HCT116 (cell line): ENCODE measurements at regions not wholly inside any gene's neighbourhood (a gene's known extent, or its start where the extent isn't known, plus 50 kb on each side); places are given as distances from the start of the nearest gene placed in this dataset.

ENCODE experiments used
- ATAC-seq: fragments of 200-7000 bp; cut with Tn5 transposase; 2 replicates; pipeline ENCODE4 v1.9.1; 2020; ENCODE audit warnings: mild to moderate bottlenecking, moderate library complexity
- BruUV-seq: library from RNA; stranded (reverse); fragments of 400-500 nt; replicated peaks from 2 replicates; lab custom pipeline; 2021; lab: Mats Ljungman, UMichigan
- CTCF ChIA-PET: fragments of 300-600 bp; sonication (Branson Sonifier 250); formaldehyde crosslinking; loops from one replicate; lab custom pipeline; 2021; ENCODE audit warnings: antibody characterized with exemption; lab: Charles Lee
- POLR2A ChIA-PET: fragments of 300-600, 350-600 bp; sonication (Branson Sonifier 250); formaldehyde crosslinking; loops from one replicate; lab custom pipeline; 2021; ENCODE audit warnings: antibody characterized with exemption; lab: Charles Lee
- RAD21 ChIA-PET, 2 experiments: fragments of 300-600 bp; sonication (Branson Sonifier 250); formaldehyde crosslinking; loops; one replicate each; lab custom pipeline; 2023; ENCODE audit warnings: low total read pairs in 2 of 2; ENCODE audit not compliant: uncharacterized antibody in 2 of 2, unreplicated experiment in 2 of 2, low non-redundant PET in 1 of 2; lab: Charles Lee
- DNase-seq: peaks from one replicate; pipeline ENCODE4 v3.0.0-alpha.2; 2010; ENCODE audit warnings: low read depth, low spot score
- H2AFZ ChIP-seq: fragments of 200-600 bp; shearing (Covaris generic), sonication (generic); 2 replicates; pipeline ENCODE4 v1.6.1; 2017; ENCODE audit warnings: low read depth, mixed run types, mixed read lengths, antibody characterized with exemption, low read length; ENCODE audit not compliant: poor library complexity, severe bottlenecking
- H3K27ac ChIP-seq: 2 replicates; pipeline ENCODE4 v1.5.1; 2012; ENCODE audit warnings: low read depth, low read length
- H3K27me3 ChIP-seq: fragments of 200-600 bp; sonication (generic); 2 replicates; pipeline ENCODE4 v1.6.1; 2016; ENCODE audit warnings: mixed run types, low read length, mixed read lengths; ENCODE audit not compliant: insufficient read depth
- H3K36me3 ChIP-seq, 2 experiments: fragments of 200-500 bp in 1 of 2; fragments of 200-600 bp in 1 of 2; sonication (Bioruptor generic) in 1 of 2; sonication (generic) in 1 of 2; 2 replicates each; pipeline versions ENCODE4 v1.5.1 to v1.6.1; 2014 to 2016; ENCODE audit warnings: low read length in 2 of 2, inconsistent platforms in 1 of 2, mixed read lengths in 1 of 2, mixed run types in 1 of 2; ENCODE audit not compliant: insufficient read depth in 2 of 2, control insufficient read depth in 1 of 2
- H3K4me1 ChIP-seq, 2 experiments: fragments of 200-600 bp in 1 of 2; sonication (generic) in 1 of 2; 2 replicates each; pipeline versions ENCODE4 v1.5.1 to v1.6.1; 2012 to 2017; ENCODE audit warnings: low read length in 2 of 2, inconsistent platforms in 1 of 2, mild to moderate bottlenecking in 1 of 2, mixed read lengths in 1 of 2, mixed run types in 1 of 2, moderate library complexity in 1 of 2; ENCODE audit not compliant: insufficient read depth in 2 of 2, control insufficient read depth in 1 of 2
- H3K4me2 ChIP-seq: fragments of 200-600 bp; sonication (generic); 2 replicates; pipeline ENCODE4 v1.6.1; 2017; ENCODE audit warnings: mixed run types, low read length, mixed read lengths
- H3K4me3 ChIP-seq, 2 experiments: fragments of 200-600 bp in 1 of 2; sonication (generic) in 1 of 2; replicated peaks in 1 of 2; 2 replicates each; pipeline ENCODE4 v1.5.1; 2011 to 2016; ENCODE audit warnings: low read length in 2 of 2, control low read depth in 1 of 2, low read depth in 1 of 2, mild to moderate bottlenecking in 1 of 2, mixed read lengths in 1 of 2, mixed run types in 1 of 2
- H3K79me2 ChIP-seq: fragments of 200-600 bp; sonication (generic); 2 replicates; pipeline ENCODE4 v1.6.1; 2017; ENCODE audit warnings: mild to moderate bottlenecking, mixed run types, low read length, moderate library complexity, mixed read lengths; ENCODE audit not compliant: insufficient read depth
- H3K9ac ChIP-seq: fragments of 200-600 bp; sonication (generic); 2 replicates; pipeline ENCODE4 v1.6.1; 2016; ENCODE audit warnings: low read length, mixed read lengths
- H3K9me2 ChIP-seq: fragments of 200-600 bp; sonication (generic), shearing (Covaris generic); 2 replicates; pipeline ENCODE4 v1.6.1; 2017; ENCODE audit warnings: mixed run types, mild to moderate bottlenecking, moderate library complexity; ENCODE audit not compliant: insufficient read depth
- H3K9me3 ChIP-seq, 2 experiments: fragments of 200-500 bp in 1 of 2; fragments of 200-600 bp in 1 of 2; sonication (Bioruptor generic) in 1 of 2; sonication (generic) in 1 of 2; 2 replicates each; pipeline ENCODE4 v1.6.1; 2014 to 2017; ENCODE audit warnings: low read length in 2 of 2, mixed read lengths in 2 of 2, inconsistent platforms in 1 of 2, low read depth in 1 of 2, mild to moderate bottlenecking in 1 of 2, mixed run types in 1 of 2, moderate library complexity in 1 of 2; ENCODE audit not compliant: control insufficient read depth in 1 of 2, insufficient read depth in 1 of 2
- H4K20me1 ChIP-seq: fragments of 200-600 bp; sonication (generic), shearing (Covaris generic); 2 replicates; pipeline ENCODE4 v1.6.1; 2017; ENCODE audit warnings: mixed run types, mild to moderate bottlenecking, moderate library complexity; ENCODE audit not compliant: insufficient read depth
- CBX3 ChIP-seq: IDR thresholded peaks from 2 replicates; pipeline ENCODE4 v1.6.1; 2012; ENCODE audit warnings: low read depth
- CEBPB ChIP-seq: IDR thresholded peaks from 2 replicates; pipeline ENCODE4 v1.6.1; 2012; ENCODE audit warnings: low read depth
- FOSL1 ChIP-seq: IDR thresholded peaks from 2 replicates; pipeline ENCODE4 v1.6.1; 2012; ENCODE audit warnings: low read depth
- RAD21 ChIP-seq: IDR thresholded peaks from 2 replicates; pipeline ENCODE4 v1.6.1; 2012; ENCODE audit warnings: low read depth, mild to moderate bottlenecking
- SRF ChIP-seq: IDR thresholded peaks from 2 replicates; pipeline ENCODE4 v1.6.1; 2012; ENCODE audit warnings: low read depth
- YY1 ChIP-seq: IDR thresholded peaks from 2 replicates; pipeline ENCODE4 v1.6.1; 2011; ENCODE audit warnings: low read length, low read depth, moderate library complexity, mild to moderate bottlenecking; ENCODE audit not compliant: insufficient replicate concordance; ENCODE audit errors: extremely low read depth
- ZNF274 ChIP-seq: fragments of 200-500 bp; sonication (Bioruptor generic); IDR thresholded peaks from 2 replicates; pipeline ENCODE4 v1.6.1; 2014; ENCODE audit warnings: mild to moderate bottlenecking, low read depth, low read length, inconsistent platforms
- intact Hi-C: fragments of 100-400 bp; cut with micrococcal nuclease; formaldehyde crosslinking; loops from 2 replicates; pipeline ENCODE4 v1.10.0; 2022
- TF ChIP-seq, protein P1 (sequence below): IDR thresholded peaks from 2 replicates; pipeline ENCODE4 v1.6.1; 2012; ENCODE audit warnings: low read depth
- TF ChIP-seq, protein P2 (sequence below), 3 experiments: fragments of 200-600 bp in 1 of 3; sonication (generic) in 1 of 3; IDR thresholded peaks in 2 of 3; conservative IDR thresholded peaks in 1 of 3; 2 replicates each; pipeline ENCODE4 v1.5.1; 2012 to 2017; ENCODE audit warnings: low read depth in 2 of 3, low read length in 2 of 3, antibody characterized with exemption in 1 of 3, borderline replicate concordance in 1 of 3, control low read depth in 1 of 3, mild to moderate bottlenecking in 1 of 3, mixed read lengths in 1 of 3, mixed run types in 1 of 3, moderate library complexity in 1 of 3; ENCODE audit not compliant: insufficient read depth in 1 of 3
- TF ChIP-seq, protein P3 (sequence below): IDR thresholded peaks from 2 replicates; pipeline ENCODE4 v1.6.1; 2012
- TF ChIP-seq, protein P4 (sequence below): IDR thresholded peaks from 2 replicates; pipeline ENCODE4 v1.6.1; 2011; ENCODE audit warnings: mild to moderate bottlenecking, low read length, moderate library complexity; ENCODE audit not compliant: insufficient replicate concordance; ENCODE audit errors: extremely low read depth

DNA sequence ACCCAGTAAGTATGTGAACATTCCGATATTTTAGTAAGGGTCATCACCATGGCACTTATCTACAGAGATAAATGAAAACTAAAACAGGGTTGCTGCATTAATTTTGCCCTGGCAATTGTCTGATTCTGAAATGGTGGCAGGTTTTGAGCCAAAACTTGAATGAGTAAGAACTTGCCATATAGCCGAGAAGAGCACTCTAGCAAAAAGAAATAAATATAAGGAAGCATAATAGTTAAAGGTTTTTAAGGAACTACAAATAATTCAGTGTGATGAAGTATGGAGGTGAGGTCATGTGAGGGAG is 68.5 kb upstream of the BTN3A2 start:
- Histone ChIP-seq H3K9me2 (no peaks in the 10 kb centered on the region), H3K9me3 (no peaks in the 10 kb centered on the region), H3K27ac (no peak overlapping the region), H3K4me3 (no peak overlapping the region), H3K9ac (no peak overlapping the region), H4K20me1 (no peaks in the 10 kb centered on the region), H3K36me3 (no peaks in the 10 kb centered on the region), H3K79me2 (no peaks in the 10 kb centered on the region), H3K4me2 (peak overlapping the region; percentile 54), H2AFZ (peak overlapping the region; percentile 40), H3K4me1 (peaks cover 5 to 26% of the 10 kb centered on the region in 2 experiments; a peak in 3 of 4 replicates), H3K27me3 (no peaks in the 10 kb centered on the region)
- ChIA-PET CTCF (no interaction called here), POLR2A (interaction anchor here (0.7 to 1.4 kb wide), 5 partner anchors 8 to 172 kb away, joined by 3 to 7 read pairs (median 3); a partner anchor contains a TSS), RAD21 (no interaction called here)
- TF ChIP-seq SRF (no peak), ZNF274 (no peak), CBX3 (no peak; the same call in 1 of the 2 replicates), RAD21 (no peak), CEBPB (no peak), FOSL1 (no peak), YY1 (no peak)
- TF ChIP-seq, protein P1, sequence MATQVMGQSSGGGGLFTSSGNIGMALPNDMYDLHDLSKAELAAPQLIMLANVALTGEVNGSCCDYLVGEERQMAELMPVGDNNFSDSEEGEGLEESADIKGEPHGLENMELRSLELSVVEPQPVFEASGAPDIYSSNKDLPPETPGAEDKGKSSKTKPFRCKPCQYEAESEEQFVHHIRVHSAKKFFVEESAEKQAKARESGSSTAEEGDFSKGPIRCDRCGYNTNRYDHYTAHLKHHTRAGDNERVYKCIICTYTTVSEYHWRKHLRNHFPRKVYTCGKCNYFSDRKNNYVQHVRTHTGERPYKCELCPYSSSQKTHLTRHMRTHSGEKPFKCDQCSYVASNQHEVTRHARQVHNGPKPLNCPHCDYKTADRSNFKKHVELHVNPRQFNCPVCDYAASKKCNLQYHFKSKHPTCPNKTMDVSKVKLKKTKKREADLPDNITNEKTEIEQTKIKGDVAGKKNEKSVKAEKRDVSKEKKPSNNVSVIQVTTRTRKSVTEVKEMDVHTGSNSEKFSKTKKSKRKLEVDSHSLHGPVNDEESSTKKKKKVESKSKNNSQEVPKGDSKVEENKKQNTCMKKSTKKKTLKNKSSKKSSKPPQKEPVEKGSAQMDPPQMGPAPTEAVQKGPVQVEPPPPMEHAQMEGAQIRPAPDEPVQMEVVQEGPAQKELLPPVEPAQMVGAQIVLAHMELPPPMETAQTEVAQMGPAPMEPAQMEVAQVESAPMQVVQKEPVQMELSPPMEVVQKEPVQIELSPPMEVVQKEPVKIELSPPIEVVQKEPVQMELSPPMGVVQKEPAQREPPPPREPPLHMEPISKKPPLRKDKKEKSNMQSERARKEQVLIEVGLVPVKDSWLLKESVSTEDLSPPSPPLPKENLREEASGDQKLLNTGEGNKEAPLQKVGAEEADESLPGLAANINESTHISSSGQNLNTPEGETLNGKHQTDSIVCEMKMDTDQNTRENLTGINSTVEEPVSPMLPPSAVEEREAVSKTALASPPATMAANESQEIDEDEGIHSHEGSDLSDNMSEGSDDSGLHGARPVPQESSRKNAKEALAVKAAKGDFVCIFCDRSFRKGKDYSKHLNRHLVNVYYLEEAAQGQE = no peak
- TF ChIP-seq, protein P2, sequence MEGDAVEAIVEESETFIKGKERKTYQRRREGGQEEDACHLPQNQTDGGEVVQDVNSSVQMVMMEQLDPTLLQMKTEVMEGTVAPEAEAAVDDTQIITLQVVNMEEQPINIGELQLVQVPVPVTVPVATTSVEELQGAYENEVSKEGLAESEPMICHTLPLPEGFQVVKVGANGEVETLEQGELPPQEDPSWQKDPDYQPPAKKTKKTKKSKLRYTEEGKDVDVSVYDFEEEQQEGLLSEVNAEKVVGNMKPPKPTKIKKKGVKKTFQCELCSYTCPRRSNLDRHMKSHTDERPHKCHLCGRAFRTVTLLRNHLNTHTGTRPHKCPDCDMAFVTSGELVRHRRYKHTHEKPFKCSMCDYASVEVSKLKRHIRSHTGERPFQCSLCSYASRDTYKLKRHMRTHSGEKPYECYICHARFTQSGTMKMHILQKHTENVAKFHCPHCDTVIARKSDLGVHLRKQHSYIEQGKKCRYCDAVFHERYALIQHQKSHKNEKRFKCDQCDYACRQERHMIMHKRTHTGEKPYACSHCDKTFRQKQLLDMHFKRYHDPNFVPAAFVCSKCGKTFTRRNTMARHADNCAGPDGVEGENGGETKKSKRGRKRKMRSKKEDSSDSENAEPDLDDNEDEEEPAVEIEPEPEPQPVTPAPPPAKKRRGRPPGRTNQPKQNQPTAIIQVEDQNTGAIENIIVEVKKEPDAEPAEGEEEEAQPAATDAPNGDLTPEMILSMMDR (IDR thresholded peaks at IDR 0.05 in 2 of 3, conservative IDR thresholded peaks at IDR 0.05 in 1 of 3; ENCODE audit: borderline replicate concordance in 1 of 3, insufficient read depth in 1 of 3, low read depth in 2 of 3, low read length in 2 of 3) = no peak
- TF ChIP-seq, protein P3, sequence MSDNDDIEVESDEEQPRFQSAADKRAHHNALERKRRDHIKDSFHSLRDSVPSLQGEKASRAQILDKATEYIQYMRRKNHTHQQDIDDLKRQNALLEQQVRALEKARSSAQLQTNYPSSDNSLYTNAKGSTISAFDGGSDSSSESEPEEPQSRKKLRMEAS = no peak
- TF ChIP-seq, protein P4, sequence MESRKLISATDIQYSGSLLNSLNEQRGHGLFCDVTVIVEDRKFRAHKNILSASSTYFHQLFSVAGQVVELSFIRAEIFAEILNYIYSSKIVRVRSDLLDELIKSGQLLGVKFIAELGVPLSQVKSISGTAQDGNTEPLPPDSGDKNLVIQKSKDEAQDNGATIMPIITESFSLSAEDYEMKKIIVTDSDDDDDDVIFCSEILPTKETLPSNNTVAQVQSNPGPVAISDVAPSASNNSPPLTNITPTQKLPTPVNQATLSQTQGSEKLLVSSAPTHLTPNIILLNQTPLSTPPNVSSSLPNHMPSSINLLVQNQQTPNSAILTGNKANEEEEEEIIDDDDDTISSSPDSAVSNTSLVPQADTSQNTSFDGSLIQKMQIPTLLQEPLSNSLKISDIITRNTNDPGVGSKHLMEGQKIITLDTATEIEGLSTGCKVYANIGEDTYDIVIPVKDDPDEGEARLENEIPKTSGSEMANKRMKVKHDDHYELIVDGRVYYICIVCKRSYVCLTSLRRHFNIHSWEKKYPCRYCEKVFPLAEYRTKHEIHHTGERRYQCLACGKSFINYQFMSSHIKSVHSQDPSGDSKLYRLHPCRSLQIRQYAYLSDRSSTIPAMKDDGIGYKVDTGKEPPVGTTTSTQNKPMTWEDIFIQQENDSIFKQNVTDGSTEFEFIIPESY = no peak
- no peak for DNase-seq
- no TSS peak for BruUV-seq
- ATAC-seq = no peak
- intact Hi-C loops = no loop called here
